Neuronal stem cell (in vitro differentiated cells): ENCODE measurements at regions not wholly inside any gene's neighbourhood (a gene's known extent, or its start where the extent isn't known, plus 50 kb on each side); places are given as distances from the start of the nearest gene placed in this dataset.

Experiments used
- DNase-seq: peaks from one replicate; pipeline ENCODE4 v3.0.0-alpha.2; 2013; ENCODE audit warnings: low spot score
- H2AFZ ChIP-seq: one replicate; pipeline ENCODE4 v1.6.1; 2013; ENCODE audit warnings: mild to moderate bottlenecking, low read length, inconsistent platforms
- H2AK5ac ChIP-seq: 2 replicates; pipeline ENCODE4 v1.6.1; 2013; ENCODE audit warnings: low read depth, mild to moderate bottlenecking, inconsistent platforms, low read length, moderate library complexity, mixed read lengths
- H2BK120ac ChIP-seq: 2 replicates; pipeline ENCODE4 v1.6.1; 2013; ENCODE audit warnings: low read depth, mild to moderate bottlenecking, inconsistent platforms, low read length, moderate library complexity, mixed read lengths
- H2BK12ac ChIP-seq: one replicate; pipeline ENCODE4 v1.6.1; 2013; ENCODE audit warnings: low read length, inconsistent platforms
- H2BK15ac ChIP-seq: 2 replicates; pipeline ENCODE4 v1.6.1; 2013; ENCODE audit warnings: mild to moderate bottlenecking, low read length, inconsistent platforms, mixed read lengths
- H2BK5ac ChIP-seq: one replicate; pipeline ENCODE4 v1.6.1; 2013; ENCODE audit warnings: inconsistent platforms, mild to moderate bottlenecking, low read length, moderate library complexity
- H3K14ac ChIP-seq: one replicate; pipeline ENCODE4 v1.6.1; 2013; ENCODE audit warnings: low read length, inconsistent platforms
- H3K18ac ChIP-seq: 2 replicates; pipeline ENCODE4 v1.6.1; 2013; ENCODE audit warnings: low read length, inconsistent platforms
- H3K23ac ChIP-seq: 2 replicates; pipeline ENCODE4 v1.6.1; 2013; ENCODE audit warnings: low read depth, mild to moderate bottlenecking, mixed read lengths, low read length, inconsistent platforms; ENCODE audit not compliant: poor library complexity
- H3K27ac ChIP-seq: replicated peaks from 3 replicates; pipeline ENCODE4 v1.5.1; 2013; ENCODE audit warnings: low read length, inconsistent platforms
- H3K27me3 ChIP-seq, 3 experiments: 2 replicates each; pipeline ENCODE4 v1.6.1; 2013; ENCODE audit warnings: low read length in 3 of 3, mild to moderate bottlenecking in 2 of 3, inconsistent platforms in 1 of 3, low read depth in 1 of 3, mixed read lengths in 1 of 3, moderate library complexity in 1 of 3; ENCODE audit not compliant: control insufficient read depth in 3 of 3, insufficient read depth in 3 of 3
- H3K36me3 ChIP-seq, 2 donors: replicated peaks in 1 of 2; 2 replicates each; pipeline ENCODE4 v1.6.1; 2013; ENCODE audit warnings: low read length in 2 of 2; ENCODE audit not compliant: control insufficient read depth in 2 of 2, insufficient read depth in 2 of 2
- H3K4ac ChIP-seq: 2 replicates; pipeline ENCODE4 v1.6.1; 2013; ENCODE audit warnings: inconsistent platforms, mild to moderate bottlenecking, low read length, moderate library complexity
- H3K4me1 ChIP-seq, 2 donors: 1 replicate in 1 of 2; 2 replicates in 1 of 2; pipeline ENCODE4 v1.6.1; 2013; ENCODE audit warnings: low read length in 2 of 2, low read depth in 1 of 2; ENCODE audit not compliant: control insufficient read depth in 2 of 2, insufficient read depth in 1 of 2
- H3K4me2 ChIP-seq: one replicate; pipeline ENCODE4 v1.6.1; 2013; ENCODE audit warnings: mild to moderate bottlenecking, low read length, inconsistent platforms; ENCODE audit not compliant: insufficient read depth, poor library complexity, severe bottlenecking
- H3K4me3 ChIP-seq, 2 donors: 2 replicates each; pipeline ENCODE4 v1.5.1; 2013; ENCODE audit warnings: low read length in 2 of 2, mild to moderate bottlenecking in 2 of 2, inconsistent platforms in 1 of 2, moderate library complexity in 1 of 2
- H3K79me1 ChIP-seq: one replicate; pipeline ENCODE4 v1.6.1; 2013; ENCODE audit warnings: low read depth, mild to moderate bottlenecking, inconsistent platforms, low read length, moderate library complexity
- H3K9ac ChIP-seq: one replicate; pipeline ENCODE4 v1.6.1; 2013; ENCODE audit warnings: mild to moderate bottlenecking, low read depth, low read length, inconsistent platforms; ENCODE audit not compliant: poor library complexity
- H3K9me3 ChIP-seq, 2 donors: replicated peaks in 1 of 2; 2 replicates each; pipeline versions ENCODE3 to v1.6.1; 2013; ENCODE audit warnings: low read length in 2 of 2, mild to moderate bottlenecking in 2 of 2, inconsistent platforms in 1 of 2, low read depth in 1 of 2, mixed read lengths in 1 of 2, moderate library complexity in 1 of 2; ENCODE audit not compliant: control insufficient read depth in 2 of 2, insufficient read depth in 1 of 2
- H4K8ac ChIP-seq: one replicate; pipeline ENCODE4 v1.6.1; 2013; ENCODE audit warnings: low read depth, mild to moderate bottlenecking, inconsistent platforms, low read length, moderate library complexity
- H4K91ac ChIP-seq: one replicate; pipeline ENCODE4 v1.6.1; 2013; ENCODE audit warnings: low read length, low read depth, mild to moderate bottlenecking, inconsistent platforms; ENCODE audit not compliant: poor library complexity
- WGBS, 2 donors: extraction: QIAGEN DNeasy Blood & Tissue Kit; methylation state at CpG; one replicate each; pipeline ENCODE4 v1.1.7; 2013; ENCODE audit warnings: missing lambda C conversion rate in 2 of 2, mixed read lengths in 1 of 2; ENCODE audit not compliant: insufficient read length in 2 of 2, insufficient replicate concordance in 1 of 2; ENCODE audit errors: extremely low coverage in 2 of 2; 5-methylcytosine and 5-hydroxymethylcytosine counted together

GRCh38 chr2:125870746-125871145, 785.2 kb upstream of the GYPC start:
- Histone ChIP-seq H3K4ac (no peak overlapping the region), H2AFZ (no peak overlapping the region), H3K14ac (no peak overlapping the region), H4K91ac (no peak overlapping the region), H3K23ac (no peak overlapping the region), H2BK12ac (no peak overlapping the region), H2BK15ac (no peak overlapping the region), H3K4me2 (no peak overlapping the region), H3K4me3 (no peak overlapping the region), H3K79me1 (no peaks in the 10 kb centered on the region), H3K18ac (no peak overlapping the region), H2BK120ac (no peak overlapping the region), H3K9ac (no peak overlapping the region), H2BK5ac (no peak overlapping the region), H3K36me3 (no peaks in the 10 kb centered on the region), H3K27ac (no peak overlapping the region), H4K8ac (no peak overlapping the region), H3K4me1 (no peaks in the 10 kb centered on the region), H3K27me3 (no peaks in the 10 kb centered on the region), H3K9me3 (peaks cover 0 to 2% of the 10 kb centered on the region in 2 donors), H2AK5ac (no peak overlapping the region)
- DNase-seq, result no peak
- WGBS, 2 donors, result no CpG with 5 or more reads among the region's 1 CpG

- no peaks in the 10 kb centered on the region for H3K4me1 ChIP-seq
- no peak overlapping the region for H3K14ac ChIP-seq
- WGBS, 2 donors, result no CpG with 5 or more reads among the region's 6 CpGs
- no peak overlapping the region for H3K9ac ChIP-seq
- H3K4ac ChIP-seq, result no peak overlapping the region
- H3K36me3 ChIP-seq, result no peaks in the 10 kb centered on the region
- no peak overlapping the region for H2BK120ac ChIP-seq
- H3K18ac ChIP-seq, result no peak overlapping the region
- no peak for DNase-seq
- H3K79me1 ChIP-seq, result no peaks in the 10 kb centered on the region
- no peaks in the 10 kb centered on the region for H3K27me3 ChIP-seq
- H2BK15ac ChIP-seq, result no peak overlapping the region
- no peak overlapping the region for H3K27ac ChIP-seq
- H2BK12ac ChIP-seq, result no peak overlapping the region
- no peak overlapping the region for H2AFZ ChIP-seq
- no peak overlapping the region for H2AK5ac ChIP-seq
- no peak overlapping the region for H4K8ac ChIP-seq
- H3K9me3 ChIP-seq, result peaks cover 0 to 2% of the 10 kb centered on the region in 2 donors
- H3K23ac ChIP-seq, result no peak overlapping the region
- no peak overlapping the region for H3K4me3 ChIP-seq
- no peak overlapping the region for H4K91ac ChIP-seq
- no peak overlapping the region for H3K4me2 ChIP-seq
- H2BK5ac ChIP-seq, result no peak overlapping the region
Observed at GRCh38 chr2:125874564-125874963, 781.4 kb upstream of the GYPC start.

- no peak overlapping the region for H2BK120ac ChIP-seq
- peaks cover 4% of the 10 kb centered on the region in 2 donors for H3K9me3 ChIP-seq
- WGBS, 2 donors, result no CpG with 5 or more reads among the region's 3 CpGs
- no peak overlapping the region for H2AFZ ChIP-seq
- DNase-seq, result no peak
- H2BK5ac ChIP-seq, result no peak overlapping the region
- H3K4me1 ChIP-seq, result no peaks in the 10 kb centered on the region
- H3K4me3 ChIP-seq, result no peak overlapping the region
- H2AK5ac ChIP-seq, result no peak overlapping the region
- H3K79me1 ChIP-seq, result no peaks in the 10 kb centered on the region
- H3K23ac ChIP-seq, result no peak overlapping the region
- H3K4ac ChIP-seq, result no peak overlapping the region
- H4K8ac ChIP-seq, result no peak overlapping the region
- H3K36me3 ChIP-seq, result no peaks in the 10 kb centered on the region
- no peak overlapping the region for H3K14ac ChIP-seq
- H4K91ac ChIP-seq, result no peak overlapping the region
- H3K27ac ChIP-seq, result no peak overlapping the region
- H3K9ac ChIP-seq, result no peak overlapping the region
- H3K27me3 ChIP-seq, result no peaks in the 10 kb centered on the region
- no peak overlapping the region for H3K4me2 ChIP-seq
- H3K18ac ChIP-seq, result no peak overlapping the region
- H2BK12ac ChIP-seq, result no peak overlapping the region
- no peak overlapping the region for H2BK15ac ChIP-seq
Observed at GRCh38 chr2:125885340-125885739, 770.6 kb upstream of the GYPC start.

GRCh38 chr2:125886153-125886552, 769.8 kb upstream of the GYPC start:
- Histone ChIP-seq H3K14ac (no peak overlapping the region), H2BK15ac (no peak overlapping the region), H3K36me3 (no peaks in the 10 kb centered on the region), H2BK12ac (no peak overlapping the region), H3K79me1 (no peaks in the 10 kb centered on the region), H3K27me3 (no peaks in the 10 kb centered on the region), H2AK5ac (no peak overlapping the region), H3K4me3 (no peak overlapping the region), H3K4me1 (no peaks in the 10 kb centered on the region), H3K23ac (no peak overlapping the region), H2AFZ (no peak overlapping the region), H4K8ac (no peak overlapping the region), H2BK120ac (no peak overlapping the region), H3K27ac (no peak overlapping the region), H3K4me2 (no peak overlapping the region), H2BK5ac (no peak overlapping the region), H3K4ac (no peak overlapping the region), H3K18ac (no peak overlapping the region), H3K9me3 (peaks cover 4% of the 10 kb centered on the region in 2 donors), H3K9ac (no peak overlapping the region), H4K91ac (no peak overlapping the region)
- WGBS, 2 donors, result no CpG with 5 or more reads among the region's 4 CpGs
- no peak for DNase-seq
